ENCODE measurements at regions not wholly inside any gene's neighbourhood (a gene's known extent, or its start where the extent isn't known, plus 50 kb on each side); places are given as distances from the start of the nearest gene placed in this dataset.

DNA sequence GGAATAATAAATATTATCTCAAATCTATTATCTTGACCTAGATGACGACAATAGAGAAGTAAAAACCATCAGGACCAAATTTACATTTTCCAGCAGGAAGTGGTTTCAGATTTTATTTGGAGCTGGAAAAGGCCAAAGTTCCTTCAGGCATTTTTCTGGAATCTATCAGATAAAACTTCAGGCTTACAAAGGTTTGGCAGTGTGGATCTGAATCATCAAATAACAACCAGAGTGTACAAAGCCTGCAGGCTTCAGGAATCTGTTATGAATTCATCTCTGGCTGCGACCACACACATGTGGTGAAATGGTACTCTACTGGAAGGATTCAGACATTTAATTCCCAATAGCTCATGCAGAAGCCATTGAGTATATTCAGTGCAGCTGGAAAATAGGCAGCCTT is 726.4 kb upstream of the GRAMD2B start:
- DNase-seq (ENCODE audit: low read depth), result peak; percentile 94
- TF ChIP-seq, protein P1, sequence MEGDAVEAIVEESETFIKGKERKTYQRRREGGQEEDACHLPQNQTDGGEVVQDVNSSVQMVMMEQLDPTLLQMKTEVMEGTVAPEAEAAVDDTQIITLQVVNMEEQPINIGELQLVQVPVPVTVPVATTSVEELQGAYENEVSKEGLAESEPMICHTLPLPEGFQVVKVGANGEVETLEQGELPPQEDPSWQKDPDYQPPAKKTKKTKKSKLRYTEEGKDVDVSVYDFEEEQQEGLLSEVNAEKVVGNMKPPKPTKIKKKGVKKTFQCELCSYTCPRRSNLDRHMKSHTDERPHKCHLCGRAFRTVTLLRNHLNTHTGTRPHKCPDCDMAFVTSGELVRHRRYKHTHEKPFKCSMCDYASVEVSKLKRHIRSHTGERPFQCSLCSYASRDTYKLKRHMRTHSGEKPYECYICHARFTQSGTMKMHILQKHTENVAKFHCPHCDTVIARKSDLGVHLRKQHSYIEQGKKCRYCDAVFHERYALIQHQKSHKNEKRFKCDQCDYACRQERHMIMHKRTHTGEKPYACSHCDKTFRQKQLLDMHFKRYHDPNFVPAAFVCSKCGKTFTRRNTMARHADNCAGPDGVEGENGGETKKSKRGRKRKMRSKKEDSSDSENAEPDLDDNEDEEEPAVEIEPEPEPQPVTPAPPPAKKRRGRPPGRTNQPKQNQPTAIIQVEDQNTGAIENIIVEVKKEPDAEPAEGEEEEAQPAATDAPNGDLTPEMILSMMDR (conservative IDR thresholded peaks at IDR 0.05; ENCODE audit: control insufficient read depth, insufficient read depth, low read depth, low read length), result no peak

DNA sequence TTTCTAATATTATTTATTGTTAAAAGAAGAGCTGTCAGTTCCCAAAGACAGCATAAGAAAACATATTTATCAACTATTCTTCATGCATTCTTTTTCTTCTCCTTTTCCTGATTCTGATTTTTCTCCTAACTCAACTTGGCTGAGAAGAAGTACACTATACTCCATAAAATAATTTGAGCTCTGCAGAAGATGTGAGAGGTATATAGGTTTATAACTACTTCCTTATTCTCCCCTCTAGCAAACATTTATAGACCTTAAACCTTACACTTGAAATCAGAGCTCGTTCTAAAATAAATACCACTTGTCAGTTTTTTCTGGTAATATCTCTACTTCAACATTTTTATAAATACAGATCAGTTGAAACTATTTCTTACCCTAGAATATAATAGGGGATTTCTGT is 724.8 kb upstream of the GRAMD2B start:
- TF ChIP-seq, protein P1 (conservative IDR thresholded peaks at IDR 0.05; ENCODE audit: control insufficient read depth, insufficient read depth, low read depth, low read length), result no peak
- no peak for DNase-seq (ENCODE audit: low read depth)
- no peak overlapping the region for H3K4me3 ChIP-seq (ENCODE audit: control insufficient read depth, low read depth, low read length)

More for the DNA sequence above, 726.4 kb upstream of the GRAMD2B start:
- H3K4me3 ChIP-seq (ENCODE audit: control insufficient read depth, low read depth, low read length), result no peak overlapping the region

DNA sequence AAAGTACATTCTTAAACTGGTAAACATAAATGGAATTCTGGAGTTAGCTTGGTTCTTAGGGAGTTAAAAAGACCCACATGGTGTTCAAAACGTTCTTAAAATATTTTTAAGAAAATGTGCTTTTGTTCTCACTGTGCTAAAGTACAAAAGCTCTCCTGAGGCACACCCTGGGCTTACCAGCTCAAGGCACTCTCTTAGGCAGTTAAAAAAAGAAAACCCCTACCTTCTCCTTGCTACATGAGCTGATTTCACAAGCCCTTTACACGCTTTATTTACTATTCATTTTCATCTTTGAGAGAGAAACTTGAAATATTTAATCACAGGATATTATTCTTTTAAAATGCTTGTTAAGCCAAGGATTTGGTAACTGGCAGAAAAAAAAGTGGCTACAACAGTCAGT is 723.3 kb upstream of the GRAMD2B start:
- TF ChIP-seq, protein P1 (conservative IDR thresholded peaks at IDR 0.05; ENCODE audit: control insufficient read depth, insufficient read depth, low read depth, low read length), result no peak
- no peak for DNase-seq (ENCODE audit: low read depth)
- no peak overlapping the region for H3K4me3 ChIP-seq (ENCODE audit: control insufficient read depth, low read depth, low read length)

DNA sequence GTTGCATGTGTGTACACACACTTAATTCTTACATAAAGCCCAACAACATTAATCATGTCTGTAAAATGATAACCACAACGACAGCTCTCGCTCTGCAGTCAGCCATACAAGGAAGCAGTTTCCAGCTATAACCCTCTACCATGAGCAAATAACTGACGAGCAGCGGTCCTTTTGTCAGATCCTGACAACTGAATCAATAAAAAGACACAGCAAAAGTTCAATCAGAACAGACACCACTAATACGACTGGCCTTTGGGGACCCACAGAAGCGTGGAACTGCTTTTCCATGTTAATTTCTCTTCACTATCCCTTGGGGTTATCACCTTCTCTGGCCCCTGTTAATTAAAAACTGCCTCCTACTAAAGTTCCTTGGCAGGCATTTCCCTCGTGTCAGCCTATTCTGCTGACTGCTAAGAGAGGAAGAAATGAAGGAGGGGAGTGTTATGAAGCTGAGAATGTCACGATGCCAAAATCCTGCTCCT is 722.8 kb upstream of the GRAMD2B start:
- peak; percentile 21 for DNase-seq (ENCODE audit: low read depth)

DNA sequence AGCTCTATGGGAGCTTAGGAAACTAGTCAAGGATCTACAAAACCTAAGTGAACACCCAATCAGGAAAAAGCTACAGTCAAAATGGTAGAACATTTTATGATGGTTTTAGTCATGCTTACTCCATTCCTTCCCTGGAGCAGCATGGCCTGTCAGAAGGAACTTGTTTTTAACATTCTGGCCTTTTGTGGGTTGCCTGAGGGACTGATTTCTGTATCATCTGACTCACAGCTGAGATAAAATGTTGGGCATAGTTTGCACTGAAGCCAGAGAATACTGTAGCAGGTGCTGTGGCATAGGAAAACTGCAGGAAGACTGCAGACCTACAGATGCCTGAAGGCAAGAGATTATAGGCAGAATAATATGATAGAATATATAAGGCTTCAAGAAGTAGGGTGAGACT is 719.6 kb upstream of the GRAMD2B start:
- H3K4me3 ChIP-seq (ENCODE audit: control insufficient read depth, low read depth, low read length), result no peak overlapping the region
- no peak for DNase-seq (ENCODE audit: low read depth)
- TF ChIP-seq, protein P1 (conservative IDR thresholded peaks at IDR 0.05; ENCODE audit: control insufficient read depth, insufficient read depth, low read depth, low read length), result no peak

More for the DNA sequence above, 722.8 kb upstream of the GRAMD2B start:
- TF ChIP-seq, protein P1 (conservative IDR thresholded peaks at IDR 0.05; ENCODE audit: control insufficient read depth, insufficient read depth, low read depth, low read length), result no peak
- no peak overlapping the region for H3K4me3 ChIP-seq (ENCODE audit: control insufficient read depth, low read depth, low read length)

DNA sequence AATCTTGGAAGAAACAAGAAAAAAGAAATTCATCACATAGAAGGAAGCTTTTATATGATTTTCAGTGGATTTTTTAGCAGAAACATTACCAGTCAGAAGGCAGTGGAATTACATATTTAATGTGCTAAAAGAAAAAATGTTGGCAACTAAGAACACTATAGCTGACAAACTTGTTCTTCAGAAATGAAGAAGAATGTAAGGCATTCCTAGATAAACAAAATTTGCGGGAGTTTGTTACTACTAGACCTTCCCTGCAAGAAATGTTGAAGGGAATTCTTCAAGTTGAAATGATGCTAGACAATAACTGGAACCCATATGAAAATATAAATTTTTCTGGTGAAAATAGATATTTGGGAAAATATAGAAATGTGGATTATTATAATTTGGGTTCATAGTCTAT is 718.3 kb upstream of the GRAMD2B start:
- DNase-seq (ENCODE audit: low read depth), result no peak
- TF ChIP-seq, protein P1 (conservative IDR thresholded peaks at IDR 0.05; ENCODE audit: control insufficient read depth, insufficient read depth, low read depth, low read length), result no peak
- no peak overlapping the region for H3K4me3 ChIP-seq (ENCODE audit: control insufficient read depth, low read depth, low read length)

DNA sequence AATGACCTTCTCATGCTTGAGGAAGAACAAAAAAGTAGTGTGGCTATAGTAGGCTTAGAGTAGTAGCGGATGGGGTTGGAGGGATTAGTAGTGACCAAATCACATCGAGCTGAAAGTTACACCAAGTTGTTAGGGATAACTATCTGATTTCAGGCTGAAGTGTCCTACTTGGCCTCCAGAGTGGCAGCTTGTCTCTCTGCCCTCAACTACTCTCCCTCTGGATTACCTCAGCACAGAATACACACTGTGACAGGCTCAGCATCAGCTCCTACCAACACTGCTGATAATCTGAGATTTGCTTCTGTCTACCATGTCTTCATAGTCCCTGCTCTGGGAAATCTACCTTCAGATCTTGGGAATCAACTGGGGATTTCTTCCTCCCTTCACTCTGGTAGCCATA is 714.6 kb upstream of the GRAMD2B start:
- H3K4me3 ChIP-seq (ENCODE audit: control insufficient read depth, low read depth, low read length), result no peak overlapping the region
- DNase-seq (ENCODE audit: low read depth), result no peak
- TF ChIP-seq, protein P1 (conservative IDR thresholded peaks at IDR 0.05; ENCODE audit: control insufficient read depth, insufficient read depth, low read depth, low read length), result no peak

Data from fibroblast of mammary gland (primary cell).